Neural progenitor cell (in vitro differentiated cells): ENCODE measurements at regions not wholly inside any gene's neighbourhood (a gene's known extent, or its start where the extent isn't known, plus 50 kb on each side); places are given as distances from the start of the nearest gene placed in this dataset.

ENCODE experiments used
- DNase-seq: peaks from one replicate; pipeline ENCODE4 v3.0.0-alpha.2; 2016; ENCODE audit warnings: low spot score
- H2AFZ ChIP-seq: fragments of 200-600 bp; sonication (generic); replicated peaks from 2 replicates; pipeline ENCODE4 v1.6.1; 2016; ENCODE audit warnings: antibody characterized with exemption
- H3F3A ChIP-seq: fragments of 200-600 bp; sonication (generic); 2 replicates; pipeline ENCODE4 v1.6.1; 2016; ENCODE audit warnings: antibody characterized with exemption, low read depth
- H3K27ac ChIP-seq: fragments of 200-600 bp; sonication (generic); 2 replicates; pipeline ENCODE4 v1.5.1; 2016; ENCODE audit warnings: mild to moderate bottlenecking
- H3K27me3 ChIP-seq: fragments of 200-600 bp; sonication (generic); 2 replicates; pipeline ENCODE4 v1.6.1; 2016; ENCODE audit warnings: mild to moderate bottlenecking, moderate library complexity
- H3K36me3 ChIP-seq: fragments of 200-600 bp; sonication (generic); 2 replicates; pipeline ENCODE4 v1.5.1; 2016
- H3K4me1 ChIP-seq: fragments of 200-600 bp; sonication (generic); 2 replicates; pipeline ENCODE4 v1.6.1; 2016; ENCODE audit warnings: mixed run types
- H3K4me2 ChIP-seq: fragments of 200-600 bp; sonication (generic); 2 replicates; pipeline ENCODE4 v1.6.1; 2016
- H3K4me3 ChIP-seq: fragments of 200-600 bp; sonication (generic); 2 replicates; pipeline ENCODE4 v1.5.1; 2016
- H3K79me2 ChIP-seq: fragments of 200-600 bp; sonication (generic); 2 replicates; pipeline ENCODE4 v1.6.1; 2016; ENCODE audit warnings: low read depth
- H3K9ac ChIP-seq: fragments of 200-600 bp; sonication (generic); 2 replicates; pipeline ENCODE4 v1.6.1; 2016
- H3K9me3 ChIP-seq: fragments of 200-600 bp; sonication (generic); 2 replicates; pipeline ENCODE4 v1.5.1; 2016; ENCODE audit warnings: low read depth
- H4K20me1 ChIP-seq: fragments of 200-600 bp; sonication (generic); 2 replicates; pipeline ENCODE4 v1.6.1; 2016; ENCODE audit warnings: low read depth
- H3K27ac Mint-ChIP-seq: 3 replicates; pipeline ENCODE4 v1.8.0; 2021; ENCODE audit warnings: mixed read lengths
- H3K27me3 Mint-ChIP-seq: 2 replicates; pipeline ENCODE4 v1.8.0; 2022; ENCODE audit warnings: low read depth, mild to moderate bottlenecking, inconsistent platforms, moderate library complexity, mixed read lengths; ENCODE audit not compliant: insufficient read depth
- H3K36me3 Mint-ChIP-seq: 3 replicates; pipeline ENCODE4 v1.8.0; 2021; ENCODE audit warnings: mixed read lengths
- H3K4me1 Mint-ChIP-seq: 3 replicates; pipeline ENCODE4 v1.8.0; 2021; ENCODE audit warnings: mixed read lengths
- H3K4me3 Mint-ChIP-seq: 3 replicates; pipeline ENCODE4 v1.8.0; 2021; ENCODE audit warnings: mild to moderate bottlenecking, moderate library complexity, mixed read lengths
- H3K9me3 Mint-ChIP-seq: 3 replicates; pipeline ENCODE4 v1.8.0; 2020; ENCODE audit warnings: mixed read lengths
- CTCF ChIP-seq: fragments of 200-600 bp; sonication (generic); IDR thresholded peaks from 2 replicates; pipeline ENCODE4 v1.5.1; 2017; ENCODE audit warnings: antibody characterized with exemption, mild to moderate bottlenecking
- EZH2 ChIP-seq: fragments of 200-600 bp; sonication (generic); IDR thresholded peaks from 2 replicates; pipeline ENCODE4 v1.6.1; 2017; ENCODE audit warnings: antibody characterized with exemption, mild to moderate bottlenecking, moderate library complexity
- EZH2phosphoT487 ChIP-seq: fragments of 200-600 bp; sonication (generic); IDR thresholded peaks from 2 replicates; pipeline ENCODE4 v1.6.1; 2017; ENCODE audit warnings: antibody characterized with exemption

GRCh38 chr1:173267453-173267945 is 60.4 kb upstream of the TNFSF4 start:
- H3K4me3 ChIP-seq, result no peak overlapping the region
- TF ChIP-seq EZH2phosphoT487 (no peak), CTCF (no peak), EZH2 (no peak)
- no peaks in the 10 kb centered on the region for H3K36me3 ChIP-seq
- H2AFZ ChIP-seq, result no peak overlapping the region
- H3K9ac ChIP-seq, result no peak overlapping the region
- no peaks in the 10 kb centered on the region for H3K36me3 Mint-ChIP-seq
- H3K4me1 Mint-ChIP-seq, result no peaks in the 10 kb centered on the region
- H3K27ac Mint-ChIP-seq, result no peak overlapping the region
- peaks cover 9% of the 10 kb centered on the region for H3K4me1 ChIP-seq
- no peak overlapping the region for H3K27ac ChIP-seq
- H3K9me3 Mint-ChIP-seq, result no peaks in the 10 kb centered on the region
- no peaks in the 10 kb centered on the region for H3K9me3 ChIP-seq
- H3K4me3 Mint-ChIP-seq, result no peak overlapping the region
- DNase-seq, result peak; percentile 5
- H3K27me3 Mint-ChIP-seq, result peaks cover 2% of the 10 kb centered on the region
- no peaks in the 10 kb centered on the region for H4K20me1 ChIP-seq
- no peak overlapping the region for H3K4me2 ChIP-seq
- H3F3A ChIP-seq, result peaks cover 3% of the 10 kb centered on the region
- H3K27me3 ChIP-seq, result no peaks in the 10 kb centered on the region
- H3K79me2 ChIP-seq, result no peaks in the 10 kb centered on the region

DNA sequence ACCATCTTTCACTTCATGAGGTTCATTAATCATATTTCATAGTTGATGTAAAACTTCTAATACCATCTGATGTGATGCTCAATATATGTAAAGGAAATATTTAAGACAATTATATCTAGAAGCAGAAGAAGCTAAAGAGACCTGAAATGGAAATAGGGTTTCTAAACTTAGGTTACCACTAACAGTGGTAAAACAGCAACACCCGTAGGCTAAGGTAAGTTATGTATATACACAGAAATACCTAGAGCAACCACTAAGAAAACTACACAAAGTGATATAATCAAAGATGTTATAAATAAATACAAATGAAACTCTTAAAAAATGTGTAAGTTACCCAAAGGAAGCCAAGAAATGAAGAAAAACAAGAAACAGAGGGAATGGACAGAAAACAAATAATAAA is 61.1 kb upstream of the TNFSF4 start:
- Histone ChIP-seq H3K9ac (no peak overlapping the region), H3K4me2 (no peak overlapping the region), H3K79me2 (no peaks in the 10 kb centered on the region), H3K36me3 (no peaks in the 10 kb centered on the region), H2AFZ (no peak overlapping the region), H3K9me3 (no peaks in the 10 kb centered on the region), H3F3A (peaks cover 3% of the 10 kb centered on the region), H3K27me3 (no peaks in the 10 kb centered on the region), H3K27ac (no peak overlapping the region), H3K4me3 (no peak overlapping the region), H4K20me1 (no peaks in the 10 kb centered on the region), H3K4me1 (peaks cover 9% of the 10 kb centered on the region)
- Mint-ChIP-seq H3K27me3 (peaks cover 2% of the 10 kb centered on the region), H3K36me3 (no peaks in the 10 kb centered on the region), H3K4me1 (no peaks in the 10 kb centered on the region), H3K4me3 (no peak overlapping the region), H3K9me3 (no peaks in the 10 kb centered on the region), H3K27ac (no peak overlapping the region)
- DNase-seq, result no peak
- TF ChIP-seq EZH2 (no peak), CTCF (no peak), EZH2phosphoT487 (no peak)

GRCh38 chr1:173268786-173269277 is 61.7 kb upstream of the TNFSF4 start:
- Histone ChIP-seq H3K9me3 (no peaks in the 10 kb centered on the region), H2AFZ (no peak overlapping the region), H3K4me3 (no peak overlapping the region), H3K27me3 (no peaks in the 10 kb centered on the region), H3F3A (peaks cover 3% of the 10 kb centered on the region), H3K4me1 (peaks cover 9% of the 10 kb centered on the region), H3K79me2 (no peaks in the 10 kb centered on the region), H3K36me3 (no peaks in the 10 kb centered on the region), H3K27ac (no peak overlapping the region), H3K4me2 (no peak overlapping the region), H4K20me1 (no peaks in the 10 kb centered on the region), H3K9ac (no peak overlapping the region)
- no peak for DNase-seq
- Mint-ChIP-seq H3K27me3 (no peaks in the 10 kb centered on the region), H3K36me3 (no peaks in the 10 kb centered on the region), H3K4me1 (no peaks in the 10 kb centered on the region), H3K9me3 (no peaks in the 10 kb centered on the region), H3K4me3 (no peak overlapping the region), H3K27ac (no peak overlapping the region)
- no peak for TF ChIP-seq EZH2
- no peak for TF ChIP-seq CTCF
- TF ChIP-seq EZH2phosphoT487, result no peak
